Stimulated activated CD4-positive, alpha-beta T cell treated with anti-CD3 and anti-CD28 coated beads, Interleukin-4, amount 100 ng/mL, for 4 hours (primary cell): ENCODE measurements at regions not wholly inside any gene's neighbourhood (a gene's known extent, or its start where the extent isn't known, plus 50 kb on each side); places are given as distances from the start of the nearest gene placed in this dataset.

Experiments
- DNase-seq, 2 experiments: peaks; one replicate each; pipeline ENCODE4 v3.0.0-alpha.2; 2020

DNA sequence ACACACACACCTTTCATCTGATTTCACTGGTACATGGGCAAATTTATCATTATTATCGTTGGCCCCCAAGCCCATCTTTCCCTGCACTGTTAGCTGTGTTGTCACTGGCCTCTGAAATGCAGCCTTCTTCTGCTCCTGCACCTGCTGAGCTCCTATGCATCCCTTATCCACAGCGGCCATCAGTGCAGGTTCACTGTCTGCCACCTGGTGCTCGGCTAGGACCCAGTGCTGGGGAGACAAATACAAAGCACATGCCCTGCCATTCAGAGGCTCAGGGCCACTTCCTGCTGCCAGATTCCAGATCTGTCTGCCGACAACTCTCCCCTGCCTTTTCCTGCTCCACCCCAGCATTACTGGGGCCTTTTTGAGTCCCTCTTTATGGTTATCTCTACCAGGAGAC lies 1205.4 kb downstream of the TBC1D22A start:
- no peak for DNase-seq

DNA sequence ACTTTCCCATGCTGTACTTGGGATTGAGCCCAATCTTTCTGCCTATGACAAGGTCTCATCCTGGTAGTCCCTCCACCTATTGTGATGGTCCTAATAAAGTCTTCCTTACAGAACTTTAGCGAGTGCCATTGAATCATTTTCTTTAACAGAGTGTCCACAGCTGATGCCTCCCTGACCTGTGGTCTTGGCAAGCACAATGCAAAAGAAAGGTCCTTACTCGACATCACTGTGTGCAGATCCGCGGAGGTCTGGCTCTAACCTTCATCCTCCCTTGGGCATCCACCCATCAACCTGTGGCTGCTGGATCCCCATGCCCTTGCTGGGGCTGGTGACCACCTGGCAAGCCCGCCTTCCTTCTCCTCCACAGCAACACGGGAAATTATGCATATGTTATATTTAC lies 1203.9 kb downstream of the TBC1D22A start:
- no peak for DNase-seq

DNA sequence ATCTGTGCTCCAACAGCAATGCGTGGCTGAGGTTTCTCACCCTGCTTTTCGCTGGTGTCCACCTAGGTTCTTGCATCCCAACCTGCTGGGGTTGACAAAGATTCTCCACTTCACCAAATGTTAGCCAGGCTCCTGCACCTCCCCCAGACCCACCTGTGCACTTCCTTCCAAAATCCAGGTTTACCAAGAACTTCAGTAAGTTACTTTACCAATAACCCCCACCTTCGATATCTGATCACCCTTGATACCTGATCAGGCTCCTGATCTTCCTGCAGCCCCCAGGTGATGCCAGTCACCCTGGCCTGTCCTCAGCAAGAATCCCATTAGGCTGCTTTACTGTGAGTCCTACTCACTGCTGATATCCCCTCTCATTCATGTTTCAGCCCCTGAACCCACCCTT lies 1203.4 kb downstream of the TBC1D22A start:
- no peak for DNase-seq

DNA sequence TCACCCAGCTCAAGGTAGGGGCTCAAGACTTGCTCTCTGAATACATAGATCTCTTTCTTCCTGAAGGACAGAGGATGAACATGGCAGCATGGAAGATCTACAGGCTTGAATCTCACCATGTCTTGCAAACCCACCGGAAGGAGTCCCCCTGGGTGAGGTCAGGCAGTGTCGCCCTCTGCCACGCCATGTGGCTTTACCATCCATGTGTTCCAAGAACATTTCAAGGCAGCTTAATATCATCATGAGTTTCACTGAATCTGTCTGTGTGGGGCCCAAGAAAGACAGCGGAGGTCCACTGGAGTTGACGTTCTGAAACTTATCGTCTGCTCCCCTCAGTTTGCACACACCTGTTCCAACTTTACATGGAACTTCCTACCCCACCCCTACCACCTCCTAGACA lies 1202.6 kb downstream of the TBC1D22A start:
- no peak for DNase-seq

DNA sequence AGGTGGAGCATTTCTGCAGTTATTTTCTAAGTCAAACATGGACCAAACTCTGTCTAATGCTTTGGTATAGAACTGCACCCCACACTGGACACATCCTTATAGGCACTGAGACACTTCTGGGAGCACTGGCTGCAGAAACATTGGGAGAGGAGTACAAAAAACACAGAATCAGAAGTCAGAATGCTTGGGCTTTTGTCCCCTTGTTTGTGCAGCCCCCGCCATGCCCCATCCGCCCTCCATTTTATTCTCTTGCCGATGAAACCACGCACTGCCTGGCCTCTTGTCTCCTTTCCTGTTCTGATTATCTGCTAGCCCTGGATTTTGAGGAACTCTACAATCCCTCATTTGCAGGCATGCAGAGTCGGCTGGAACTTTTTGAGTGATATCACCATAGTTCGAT lies 1201.2 kb downstream of the TBC1D22A start:
- no peak for DNase-seq

DNA sequence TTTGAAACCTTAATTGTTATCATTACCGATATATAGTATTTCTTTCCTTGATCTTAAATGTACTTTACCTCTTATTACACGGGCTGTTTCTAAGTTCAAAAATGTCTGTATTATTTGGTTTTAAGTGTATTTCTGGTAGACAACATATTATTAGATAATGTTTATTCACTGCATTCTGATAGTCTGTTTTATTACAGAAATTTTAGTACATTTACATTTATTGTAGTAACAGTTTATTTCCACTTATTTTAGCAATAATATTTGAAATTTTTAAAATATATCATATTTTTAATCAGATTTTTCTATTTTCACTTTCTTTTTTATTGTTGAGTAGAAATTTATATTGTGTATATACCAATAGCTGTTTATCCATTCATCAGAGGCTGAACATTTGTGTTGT lies 1195.2 kb downstream of the TBC1D22A start:
- DNase-seq: no peak

DNA sequence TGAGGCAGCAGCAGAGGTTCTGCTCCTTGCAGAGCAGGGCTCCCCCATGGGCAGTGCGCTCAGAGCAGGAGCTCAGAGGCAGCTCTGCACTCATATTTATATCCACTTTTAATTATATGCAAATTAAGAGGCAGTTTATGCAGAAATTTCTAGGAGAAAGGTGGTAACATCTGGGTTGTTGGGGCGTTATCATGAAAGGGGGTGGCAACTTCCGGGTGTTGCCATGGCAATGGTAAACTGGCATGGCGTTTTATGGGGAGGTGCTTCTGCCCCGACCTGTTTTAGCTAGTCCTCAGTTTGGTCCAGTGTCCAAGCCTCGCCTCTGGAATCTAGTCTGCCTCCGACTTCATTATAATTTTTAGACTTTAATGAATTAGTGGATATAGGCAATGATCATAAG lies 1191.7 kb downstream of the TBC1D22A start:
- no peak for DNase-seq

DNA sequence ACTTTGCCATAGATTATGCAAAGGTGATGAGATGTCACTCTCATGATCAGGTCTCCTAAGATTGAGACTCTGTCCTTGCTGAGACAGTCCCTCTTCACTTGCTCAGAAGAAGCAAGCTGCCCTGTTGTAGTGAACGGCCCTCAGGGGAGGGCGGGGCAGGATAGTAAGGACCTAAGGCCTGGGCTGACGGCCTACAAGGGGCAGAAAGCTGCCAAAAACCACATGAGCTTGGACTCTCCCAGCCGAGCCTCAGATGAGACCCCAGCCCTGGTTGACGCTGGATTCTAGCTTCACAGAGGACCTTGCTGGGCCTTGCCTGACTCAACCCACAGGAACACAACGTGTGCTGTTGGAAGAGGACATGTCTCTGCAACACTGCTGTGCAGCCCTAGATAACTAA lies 1182.5 kb downstream of the TBC1D22A start:
- DNase-seq: no peak

DNA sequence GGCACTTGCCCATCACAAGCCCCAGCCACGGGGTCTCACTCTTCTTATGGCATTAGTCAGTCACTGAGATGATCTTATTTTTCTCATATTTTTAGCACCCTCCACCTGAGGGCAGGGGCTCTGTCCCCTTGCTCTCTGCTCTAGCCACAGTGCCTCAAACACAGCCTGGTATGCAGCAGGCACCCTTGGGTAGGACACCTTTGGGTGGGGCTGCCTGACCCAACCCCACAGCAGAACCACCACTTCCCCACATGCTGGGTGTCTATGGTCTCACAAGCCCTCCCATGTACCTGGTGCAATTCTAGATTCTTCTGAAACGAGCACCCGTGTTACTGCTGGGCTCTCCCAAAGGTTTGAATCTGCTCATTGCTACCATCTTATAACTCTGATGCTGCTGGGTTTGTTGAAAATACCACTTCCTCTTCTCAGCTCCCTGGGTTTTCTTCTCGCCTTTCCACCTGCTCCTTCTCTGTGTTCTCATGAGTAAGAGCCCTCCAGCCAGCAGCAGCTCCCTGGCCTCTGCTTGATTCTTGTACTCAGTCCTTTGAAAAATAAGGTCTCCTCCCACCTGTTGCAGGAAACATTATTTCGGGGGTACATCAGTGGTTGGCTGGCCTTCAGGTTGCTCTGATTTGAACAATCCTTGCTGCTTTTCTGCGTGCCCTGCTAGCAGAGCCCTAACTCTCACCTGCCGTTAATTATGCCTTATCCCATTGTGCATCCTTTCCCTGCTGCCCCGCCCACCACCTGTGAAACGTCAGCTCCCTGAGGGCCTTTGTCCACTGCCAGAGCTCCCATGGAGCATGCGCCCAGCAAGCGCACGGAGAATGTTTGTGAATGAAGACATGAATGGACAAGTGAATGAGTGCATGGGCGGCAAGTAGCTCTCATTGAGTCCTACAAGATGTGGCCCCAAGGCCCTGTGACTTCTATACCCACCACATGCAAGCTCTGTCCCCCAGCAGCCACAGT lies 1181.6 kb downstream of the TBC1D22A start:
- DNase-seq: no peak

DNA sequence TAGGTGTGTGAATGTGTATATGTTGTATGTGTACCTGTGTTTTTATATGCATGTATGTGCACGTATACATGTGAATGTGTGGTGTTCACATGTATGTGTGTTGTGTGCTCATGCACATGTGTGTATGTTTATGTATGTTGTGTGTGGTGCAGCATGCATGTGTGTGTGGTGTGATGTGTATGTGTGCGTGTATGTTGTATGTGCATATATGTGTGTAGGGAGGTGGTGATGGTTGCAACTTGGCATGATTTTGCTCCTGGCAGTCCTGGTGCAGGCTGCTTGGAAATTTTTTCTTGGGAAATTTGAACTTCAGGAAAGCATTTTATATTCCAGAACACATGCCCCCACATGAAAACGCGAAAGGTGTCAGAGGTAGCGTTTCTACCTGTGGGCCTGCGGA lies 1177.8 kb downstream of the TBC1D22A start:
- DNase-seq: no peak

DNA sequence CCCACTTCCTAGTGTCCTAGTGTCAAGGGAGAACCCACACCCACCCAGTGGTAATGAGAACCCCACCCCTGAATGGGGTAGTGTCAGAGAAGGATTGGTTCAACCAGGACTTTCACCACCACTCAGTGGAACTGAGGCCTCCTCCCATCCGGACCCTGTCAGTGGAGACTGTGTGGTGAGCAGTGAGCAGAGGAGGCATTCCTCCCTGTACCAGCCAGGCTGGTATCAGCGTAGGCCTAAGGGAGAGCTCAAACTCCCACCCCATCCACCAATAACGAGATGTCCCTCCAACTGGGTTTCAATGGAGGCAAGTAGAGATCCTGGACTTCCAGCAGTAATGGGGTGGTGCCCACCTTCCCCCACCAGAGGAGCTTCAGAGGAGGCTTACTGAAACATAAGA lies 1171.4 kb downstream of the TBC1D22A start:
- no peak for DNase-seq

DNA sequence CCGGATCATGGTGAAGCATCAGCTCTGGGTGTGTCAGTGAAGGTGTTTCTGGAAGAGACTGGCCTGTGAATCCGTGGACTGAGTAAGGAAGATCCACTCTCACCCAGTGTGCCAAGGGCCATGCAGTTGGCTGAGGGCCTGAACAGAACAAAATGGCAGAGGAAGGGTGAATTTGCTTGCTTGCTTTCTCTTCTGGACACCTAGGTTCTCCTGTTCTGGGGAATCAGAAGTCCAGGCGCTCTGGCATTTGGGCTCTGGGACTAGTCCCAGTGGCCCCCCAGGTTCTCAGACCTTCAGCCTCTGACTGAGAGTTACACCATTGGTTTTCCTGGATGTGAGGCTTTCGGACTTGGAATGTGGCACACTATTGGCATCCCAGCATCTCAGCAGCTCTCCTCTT lies 1170.8 kb downstream of the TBC1D22A start:
- no peak for DNase-seq

DNA sequence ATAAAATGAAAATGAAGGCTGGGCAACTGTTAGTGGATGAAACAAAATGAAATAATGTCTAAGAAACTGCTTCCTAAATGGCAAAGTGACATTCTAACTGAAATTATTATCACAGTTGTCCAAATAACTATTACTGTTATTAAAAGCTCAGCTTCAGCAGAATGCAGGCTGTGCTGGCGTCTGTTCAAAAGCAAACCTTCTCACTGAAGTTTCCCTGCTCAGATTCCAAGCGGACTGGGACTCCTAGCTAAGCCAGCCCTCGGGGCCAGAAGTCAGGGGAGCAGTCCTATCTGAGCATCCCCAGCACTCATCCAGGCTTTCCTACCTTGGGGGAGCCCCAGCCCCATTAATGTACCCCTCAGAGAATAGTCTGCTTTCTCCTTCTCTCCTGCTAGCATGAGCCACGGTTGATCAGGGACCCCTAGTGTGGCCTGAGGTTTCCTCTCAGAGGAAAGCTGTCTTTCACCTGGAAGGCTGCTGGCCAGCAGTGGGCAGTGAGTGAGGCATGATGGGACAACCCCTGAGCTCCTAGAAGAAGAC lies 1167.3 kb downstream of the TBC1D22A start:
- DNase-seq: no peak

DNA sequence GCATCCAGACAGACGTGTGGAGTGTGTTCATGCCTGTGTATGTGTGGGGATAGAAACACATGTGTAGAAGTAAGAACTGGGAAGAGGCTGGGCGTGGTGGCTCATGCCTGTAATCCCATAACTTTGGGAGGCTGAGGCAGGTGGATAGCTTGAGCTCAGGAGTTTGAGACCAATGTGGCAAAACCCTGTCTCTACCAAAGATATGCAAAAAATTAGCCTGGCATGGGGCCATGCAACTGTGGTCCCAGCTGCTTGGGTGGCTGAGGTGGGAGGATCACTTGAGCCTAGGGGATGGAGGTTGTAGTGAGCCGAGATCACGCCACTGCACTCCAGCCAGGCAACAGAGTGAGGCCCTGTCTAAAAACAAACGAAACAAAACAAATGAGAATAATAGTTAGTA lies 1166.6 kb downstream of the TBC1D22A start:
- no peak for DNase-seq

DNA sequence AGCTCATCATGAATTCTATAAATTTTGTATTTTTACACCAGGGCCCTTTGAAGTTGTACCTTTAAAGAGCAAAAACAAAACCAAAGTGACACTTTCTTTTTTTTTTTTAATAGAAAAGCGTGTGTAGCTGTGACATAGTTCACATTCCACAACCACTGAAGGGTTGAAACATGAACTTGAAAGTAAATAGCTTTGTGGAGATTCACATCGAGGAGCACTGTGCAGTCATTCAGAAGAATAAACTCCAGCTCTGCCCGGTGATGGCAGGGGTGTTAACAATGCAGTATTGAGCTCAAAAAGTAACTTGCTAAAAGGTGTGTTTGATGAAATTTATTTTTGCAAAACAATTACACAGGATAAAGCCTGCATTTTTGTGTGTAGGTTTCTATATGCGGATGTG lies 1166.2 kb downstream of the TBC1D22A start:
- DNase-seq: no peak

DNA sequence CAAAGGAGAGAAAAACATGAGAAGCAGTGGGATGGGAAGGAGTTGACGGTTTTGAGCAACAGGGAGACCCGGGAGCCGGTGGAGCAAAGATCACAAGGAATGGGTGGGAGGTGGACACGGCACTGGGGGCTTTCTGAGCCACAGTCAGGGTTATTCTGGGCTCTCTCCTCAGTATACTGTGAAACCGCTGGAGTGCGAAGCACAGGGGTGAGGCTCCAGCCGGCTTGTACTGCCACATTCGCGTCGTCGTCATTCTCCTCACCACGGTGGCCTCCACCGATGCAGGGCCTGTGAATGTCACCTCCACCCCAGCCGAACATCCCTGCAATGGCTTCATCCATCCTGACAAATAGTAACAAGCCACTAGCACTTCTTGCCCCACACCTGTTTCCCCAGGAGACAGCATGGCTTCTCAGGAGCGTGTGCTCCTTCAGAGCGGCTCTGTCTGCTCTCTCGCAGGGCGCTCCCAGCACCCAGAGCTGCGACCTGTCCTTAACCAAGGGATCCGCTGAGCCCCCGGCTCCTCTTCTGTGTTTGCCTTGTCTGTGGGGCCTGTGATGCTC lies 1165.3 kb downstream of the TBC1D22A start:
- no peak for DNase-seq

DNA sequence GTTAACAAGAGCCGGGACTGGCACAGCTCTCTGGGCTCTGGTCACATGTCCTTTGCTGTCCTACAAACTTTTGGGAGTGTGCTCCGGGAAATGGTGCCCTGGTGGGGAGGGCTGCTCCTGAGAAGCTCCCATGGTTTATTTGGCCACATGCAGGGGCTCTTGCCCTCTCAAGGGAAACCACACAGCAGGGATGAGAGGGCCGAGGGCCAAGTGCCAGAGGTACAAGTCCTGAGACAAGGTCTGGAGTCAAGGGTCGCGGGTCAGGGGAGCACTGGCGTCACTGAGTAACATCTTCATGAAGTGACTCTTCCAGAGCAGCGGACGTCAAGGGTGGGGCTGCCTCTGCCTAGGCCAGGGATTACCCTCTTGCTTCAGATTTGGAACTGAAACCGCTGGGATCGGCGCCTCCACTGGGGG lies 1160.6 kb downstream of the TBC1D22A start:
- no peak for DNase-seq

DNA sequence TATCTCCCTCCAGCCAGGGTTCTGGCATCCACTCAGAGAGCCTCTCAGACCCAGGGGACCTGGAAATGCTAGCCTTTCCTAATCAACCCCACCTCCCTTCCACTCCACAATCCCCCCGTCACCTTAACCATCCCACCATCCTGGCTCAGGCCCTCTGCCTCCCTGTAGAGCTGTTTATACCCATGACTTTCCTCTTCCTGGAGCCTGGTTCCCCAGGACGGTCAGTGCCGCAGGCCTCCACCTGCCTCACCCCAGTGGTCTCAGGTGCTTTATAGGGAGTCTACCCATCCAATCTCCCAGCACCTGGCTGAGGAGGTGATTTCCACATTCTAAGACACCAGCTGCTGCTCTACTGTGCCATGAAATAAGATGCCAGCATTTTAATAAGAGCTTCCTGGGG lies 1159.5 kb downstream of the TBC1D22A start:
- DNase-seq: no peak

DNA sequence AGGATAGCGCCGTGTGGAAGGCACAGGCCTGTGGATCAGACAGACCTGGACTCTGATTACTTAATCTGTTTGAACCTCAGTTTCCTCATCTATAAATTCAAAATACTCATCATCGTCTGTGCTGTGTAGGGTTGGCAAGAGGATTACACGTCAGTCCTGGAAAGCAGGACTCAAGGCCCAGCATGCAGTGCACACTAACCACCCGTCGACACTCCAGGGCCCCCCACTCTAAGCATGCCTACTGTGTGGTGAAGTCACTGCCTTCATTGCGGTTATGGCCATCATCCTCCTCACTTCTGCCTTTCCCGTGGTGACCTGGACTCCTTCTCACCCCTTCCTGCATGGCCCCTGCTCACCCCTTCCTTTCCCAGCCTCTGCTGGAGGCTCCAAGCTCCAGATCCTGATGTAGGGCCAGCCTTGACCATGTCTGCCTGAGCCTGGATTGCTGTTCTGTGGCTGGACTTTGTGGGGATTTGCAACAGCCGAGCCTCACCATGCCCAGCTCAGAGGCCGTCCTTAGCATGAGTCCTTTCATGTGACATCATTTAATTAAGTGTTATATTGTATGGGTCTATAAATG lies 1158.0 kb downstream of the TBC1D22A start:
- DNase-seq: no peak

DNA sequence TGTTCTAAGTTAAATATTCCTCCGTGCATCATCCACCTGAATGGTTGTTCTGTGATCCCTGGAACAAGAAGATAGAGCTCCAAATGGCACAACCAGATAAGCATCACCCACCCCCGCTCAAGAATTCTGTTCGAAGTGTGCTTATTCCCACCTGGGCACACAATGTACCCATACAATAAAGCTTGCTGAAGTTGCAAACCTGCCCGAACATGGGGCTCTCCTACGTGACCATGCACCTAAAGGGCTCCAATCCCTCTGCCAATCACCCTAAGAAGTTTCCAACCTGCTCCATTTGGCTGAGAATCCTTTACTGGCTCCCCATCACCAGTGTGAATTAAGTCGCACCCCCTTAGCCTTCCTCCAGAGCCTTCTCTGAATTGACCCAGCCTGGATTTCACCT lies 1157.4 kb downstream of the TBC1D22A start:
- DNase-seq: no peak

DNA sequence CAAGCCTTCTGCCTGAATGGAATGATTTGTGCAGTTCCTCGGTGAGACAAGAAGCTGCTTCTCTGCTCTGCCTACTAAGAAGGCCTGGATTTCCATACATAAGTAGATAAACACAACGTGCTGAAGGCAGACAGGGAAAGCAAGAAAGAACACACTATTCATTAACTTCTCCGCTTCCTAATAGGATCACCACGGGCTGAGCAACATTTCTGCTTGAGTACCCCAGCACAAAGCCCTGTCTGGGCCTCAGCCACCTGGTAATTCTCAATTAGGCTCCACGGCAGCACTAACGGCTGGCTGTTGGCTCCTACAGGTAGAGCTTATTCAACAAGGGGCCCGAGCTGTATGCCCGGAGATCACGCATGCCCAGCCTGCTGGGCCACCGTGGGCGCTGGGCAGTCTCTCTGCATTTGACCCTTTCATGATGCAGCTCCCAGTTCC lies 1156.6 kb downstream of the TBC1D22A start:
- DNase-seq: no peak

DNA sequence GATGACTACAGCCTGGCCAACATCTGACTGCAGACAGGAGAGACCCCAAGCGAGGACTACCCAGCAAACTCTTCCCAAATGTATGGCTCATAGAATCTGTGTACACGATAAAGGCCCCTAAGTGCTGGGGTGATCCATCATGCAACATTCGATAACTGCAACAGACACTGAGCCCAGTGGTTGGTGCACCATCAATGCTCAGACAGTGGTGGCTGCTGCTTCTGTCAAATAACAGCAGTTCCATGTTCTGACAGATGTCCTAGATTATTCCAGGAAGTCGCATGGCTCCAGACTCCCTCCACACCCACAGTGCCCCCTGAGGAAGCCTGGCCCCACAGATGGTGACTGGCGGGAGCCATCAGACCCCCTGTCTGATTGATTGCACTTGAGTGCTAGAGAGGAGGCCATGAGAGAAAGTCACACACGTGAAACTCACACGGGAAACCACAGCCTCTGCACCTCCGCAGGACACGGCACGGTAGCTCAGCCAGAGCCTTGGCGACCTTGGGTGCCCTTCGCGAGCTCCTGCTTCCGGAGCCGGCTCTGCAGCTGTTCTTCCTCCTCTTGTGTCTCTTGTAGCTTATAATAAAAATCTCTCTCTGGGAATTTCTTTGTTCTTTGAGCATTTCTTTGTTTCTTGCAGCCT lies 1155.9 kb downstream of the TBC1D22A start:
- no peak for DNase-seq

DNA sequence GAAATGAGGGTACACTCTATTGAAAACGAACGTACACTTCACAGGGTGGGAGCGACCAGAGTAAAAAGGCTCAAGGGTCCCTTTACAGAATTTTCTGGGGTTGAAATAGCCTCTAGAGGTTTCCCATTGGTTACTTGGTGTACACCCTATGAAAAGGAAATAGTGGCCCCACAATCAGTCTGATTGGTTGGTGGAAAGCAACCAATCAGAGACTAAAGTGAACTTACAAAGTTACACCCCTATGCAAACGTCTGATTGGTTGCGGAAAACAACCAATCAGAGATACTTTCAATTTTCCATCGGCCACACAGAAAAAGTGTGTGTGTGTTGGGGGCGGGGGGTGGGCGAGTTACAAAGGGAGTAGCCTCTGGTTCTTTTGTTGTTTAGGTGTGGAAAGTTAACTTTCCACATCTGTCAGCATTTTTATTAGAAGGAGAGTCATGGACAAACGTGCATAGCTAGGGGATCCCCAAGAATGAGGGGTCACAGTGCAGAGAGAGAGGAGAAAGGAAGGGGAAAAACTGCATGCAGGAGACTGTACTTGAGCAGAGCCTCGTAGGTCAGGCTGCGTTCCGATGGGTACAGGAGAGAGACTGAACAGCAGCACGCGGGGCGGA lies 1152.1 kb downstream of the TBC1D22A start:
- no peak for DNase-seq
